ENCODE measurements at regions not wholly inside any gene's neighbourhood (a gene's known extent, or its start where the extent isn't known, plus 50 kb on each side); places are given as distances from the start of the nearest gene placed in this dataset.
"Not testable (repeated sequence)": the region's sequence is repeated elsewhere in the genome, so short reads cannot be mapped to it uniquely, and the experiment has no call there.

DNA sequence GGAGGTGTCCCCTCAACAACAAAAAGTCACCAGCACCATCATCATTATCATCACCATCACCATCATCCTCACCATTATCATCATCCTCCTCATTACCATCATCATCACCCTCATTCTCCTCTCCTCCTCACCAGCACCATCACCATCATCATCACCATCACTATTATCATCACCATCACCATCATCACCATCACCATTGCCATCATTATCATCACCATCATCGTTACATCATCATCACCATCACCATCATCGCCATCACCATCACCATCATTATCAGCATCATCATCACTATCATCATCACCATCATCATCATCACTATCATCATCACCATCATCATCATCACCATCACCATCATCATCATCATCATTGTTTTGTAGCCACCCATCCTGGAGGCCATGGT lies 212.6 kb downstream of the MN1 start:
- DNase-seq, result no peak

DNA sequence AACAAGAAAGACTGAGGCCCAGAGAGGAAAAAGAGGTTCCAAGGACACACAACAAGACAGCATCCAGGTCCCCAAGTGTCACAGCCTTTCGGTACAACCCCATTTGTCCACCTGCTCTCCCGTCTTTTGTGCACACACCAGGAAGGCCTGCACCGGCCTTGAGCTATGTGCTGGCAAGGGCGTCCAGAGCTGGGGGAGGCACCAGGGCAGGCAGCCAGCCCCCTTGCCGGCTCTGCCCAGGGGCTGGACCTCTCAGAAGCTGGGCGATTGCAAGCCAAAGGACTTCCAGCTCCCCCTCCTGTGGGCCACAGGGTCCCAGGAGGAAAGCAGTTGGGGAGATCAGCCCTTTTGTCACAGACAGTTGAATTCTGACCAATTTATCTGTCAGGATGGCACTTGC lies 210.5 kb downstream of the MN1 start:
- no peak for DNase-seq

DNA sequence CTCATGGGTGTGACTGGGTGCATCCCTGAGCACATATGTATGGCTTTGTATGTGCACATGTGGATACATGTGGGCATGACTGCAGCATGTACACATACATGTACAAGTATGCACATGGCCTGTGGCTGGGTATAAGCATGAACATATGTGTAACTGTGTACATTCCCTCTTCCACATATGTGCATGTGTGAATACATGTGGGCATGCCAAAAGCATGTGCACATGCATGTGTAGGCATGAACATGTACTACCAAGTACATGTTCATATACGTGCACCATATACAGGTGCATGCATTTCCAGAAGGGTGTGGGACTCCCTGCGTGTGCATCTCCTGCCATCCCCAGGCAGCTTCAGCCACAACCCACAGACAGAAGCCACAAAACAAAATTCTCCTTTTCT lies 208.2 kb downstream of the MN1 start:
- no peak for DNase-seq

- no peak for DNase-seq
These were observed 207.5 kb downstream of the MN1 start for GRCh38 chr22:27594020-27594419.

GRCh38 chr22:27594474-27595134 lies 207.0 kb downstream of the MN1 start:
- no peak for DNase-seq

DNA sequence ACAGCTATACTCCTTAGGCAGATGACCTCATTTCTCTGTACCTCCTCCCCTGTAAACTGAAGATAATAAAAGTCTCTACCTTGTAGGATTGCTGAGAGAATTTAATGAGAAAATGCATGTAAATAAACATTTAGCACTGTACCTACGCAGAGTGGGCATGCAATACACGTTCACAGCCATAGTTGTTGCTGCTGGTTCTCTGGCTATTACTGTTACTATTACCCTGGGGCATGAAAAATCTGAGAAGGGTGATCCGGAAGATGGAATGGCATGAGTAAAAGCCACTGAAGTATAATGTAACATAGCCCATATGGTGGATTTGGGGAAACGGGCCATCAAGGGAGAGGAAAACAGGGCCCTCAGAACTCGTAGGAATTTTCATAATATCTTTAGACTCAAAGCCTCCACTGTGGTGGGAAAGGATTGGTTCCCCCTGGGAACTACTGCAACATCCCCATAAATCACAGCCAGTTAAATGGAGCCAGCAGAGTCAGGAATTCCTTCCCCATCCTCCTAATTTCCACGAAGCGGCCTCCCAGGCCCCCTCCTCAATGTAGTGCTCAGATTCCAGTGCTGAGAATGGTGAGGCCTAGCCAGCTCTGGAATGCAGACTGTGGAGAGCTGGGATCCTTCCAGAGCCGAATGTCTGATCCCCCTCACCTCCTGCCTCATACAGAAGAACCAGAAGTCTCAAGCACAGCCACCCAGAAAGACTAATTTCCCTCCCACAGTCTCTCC lies 205.3 kb downstream of the MN1 start:
- no peak for DNase-seq

- DNase-seq, result no peak
These were observed 203.7 kb downstream of the MN1 start for GRCh38 chr22:27597703-27598444.

DNA sequence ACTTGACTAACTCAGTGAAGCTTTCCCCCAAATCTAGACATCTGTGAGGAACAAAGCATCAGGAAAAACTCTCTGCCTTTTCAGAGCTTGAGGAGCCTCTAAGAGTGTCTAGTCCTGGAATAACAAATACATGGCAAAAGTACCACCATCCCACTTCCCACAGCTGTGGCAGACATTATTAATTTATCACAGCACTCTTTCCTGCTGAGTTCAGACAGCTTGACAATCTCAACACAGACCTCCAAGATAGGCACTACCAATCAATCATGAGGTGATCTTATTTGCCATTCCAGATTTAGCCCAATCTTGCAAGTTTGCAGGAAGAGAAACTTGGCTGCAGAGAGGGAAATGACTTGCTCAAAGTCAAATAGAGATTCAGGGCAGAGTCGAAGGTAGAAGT lies 202.8 kb downstream of the MN1 start:
- DNase-seq, result no peak

- DNase-seq, result no peak
These were observed 200.4 kb downstream of the MN1 start for GRCh38 chr22:27601195-27601594.

GRCh38 chr22:27602390-27602789 lies 199.2 kb downstream of the MN1 start:
- no peak for DNase-seq

DNA sequence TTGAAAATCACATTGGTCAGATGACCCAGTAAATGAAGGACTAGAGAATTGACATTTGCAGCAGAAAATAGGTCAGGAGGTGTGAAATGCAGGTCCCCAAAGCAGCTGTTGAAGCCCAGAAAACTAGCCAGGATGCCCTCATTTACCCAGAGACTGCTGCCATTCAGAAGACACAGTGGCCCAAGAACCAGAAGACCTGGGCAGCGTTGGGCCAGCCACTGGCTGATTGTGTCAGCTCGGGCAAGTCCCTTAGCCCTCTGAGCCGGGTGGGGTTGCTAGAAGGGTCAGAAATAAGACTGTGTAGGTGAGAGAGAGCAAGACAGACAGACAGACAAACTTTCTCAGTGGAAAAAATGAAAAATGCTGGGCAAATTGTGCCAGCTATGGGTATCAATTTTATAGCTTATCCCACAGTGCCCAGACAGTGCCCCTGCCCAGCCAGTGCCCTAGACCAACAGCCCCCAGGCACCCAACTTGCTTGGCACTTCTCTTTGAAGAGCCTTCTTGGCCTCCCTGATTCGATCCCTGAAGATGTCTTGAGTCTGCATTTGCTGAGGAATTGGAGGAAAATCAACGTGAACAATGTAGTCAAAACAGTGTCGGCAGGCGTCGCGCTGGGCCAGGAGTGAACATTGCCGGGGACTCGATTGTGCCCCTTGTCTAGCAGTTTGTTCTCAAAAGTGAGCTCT lies 198.3 kb downstream of the MN1 start:
- DNase-seq, result no peak

DNA sequence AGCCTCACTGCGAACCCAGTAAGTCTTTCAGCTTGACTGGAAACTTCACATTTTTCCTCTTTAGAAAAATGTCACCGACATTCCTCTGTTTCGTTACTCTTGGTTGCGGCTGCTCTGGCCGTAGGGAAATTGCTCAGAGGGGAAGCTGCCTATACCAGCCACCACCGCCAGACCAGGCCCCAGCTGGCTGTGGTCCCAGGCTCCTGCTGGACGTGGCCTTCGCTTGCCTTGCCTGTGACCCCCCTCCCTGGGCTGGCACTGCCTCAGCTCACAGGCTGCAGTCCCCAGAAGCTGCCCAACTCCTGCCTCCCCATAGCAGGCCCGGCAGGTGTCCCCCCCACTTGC lies 197.8 kb downstream of the MN1 start:
- DNase-seq, result no peak

DNA sequence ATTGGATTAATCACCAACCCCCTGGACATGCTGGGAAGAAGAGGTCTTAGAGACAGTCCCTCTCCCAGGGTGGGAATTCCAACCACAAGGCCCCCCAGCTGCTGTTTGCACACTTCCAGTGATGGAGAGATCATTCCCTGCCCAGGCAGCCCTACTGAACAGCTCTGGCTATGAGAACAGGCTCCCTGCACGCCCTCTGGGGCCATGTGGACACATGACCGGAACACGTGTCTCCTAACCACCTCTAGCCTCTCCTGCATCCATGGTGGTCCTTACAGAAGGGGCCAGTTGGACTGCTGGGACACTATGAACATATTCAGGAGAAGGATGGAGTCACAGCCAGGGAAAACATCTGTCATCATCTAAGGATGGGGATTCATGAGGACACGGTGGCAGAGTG lies 196.2 kb downstream of the MN1 start:
- DNase-seq, result no peak

DNA sequence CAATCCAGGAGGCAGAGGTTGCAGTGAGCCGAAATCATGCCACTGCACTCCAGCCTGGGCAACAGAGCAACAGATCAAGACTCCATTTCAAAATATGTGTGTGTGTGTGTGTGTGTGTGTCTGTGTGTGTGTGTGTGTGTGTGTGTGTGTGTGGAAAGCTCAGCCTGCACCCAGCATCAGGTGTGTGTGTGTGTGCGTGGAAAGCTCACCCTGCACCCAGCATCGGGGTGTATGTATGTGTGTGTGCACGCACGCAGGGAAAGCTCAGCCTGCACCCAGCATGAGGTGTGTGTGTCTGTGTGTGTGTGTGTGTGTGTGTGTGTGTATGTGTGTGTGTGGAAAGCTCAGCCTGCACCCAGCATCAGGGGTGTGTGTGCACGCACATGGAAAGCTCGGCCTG lies 193.8 kb downstream of the MN1 start:
- DNase-seq, result not testable (repeated sequence)

GRCh38 chr22:27609451-27609888 lies 192.1 kb downstream of the MN1 start:
- no peak for DNase-seq

DNA sequence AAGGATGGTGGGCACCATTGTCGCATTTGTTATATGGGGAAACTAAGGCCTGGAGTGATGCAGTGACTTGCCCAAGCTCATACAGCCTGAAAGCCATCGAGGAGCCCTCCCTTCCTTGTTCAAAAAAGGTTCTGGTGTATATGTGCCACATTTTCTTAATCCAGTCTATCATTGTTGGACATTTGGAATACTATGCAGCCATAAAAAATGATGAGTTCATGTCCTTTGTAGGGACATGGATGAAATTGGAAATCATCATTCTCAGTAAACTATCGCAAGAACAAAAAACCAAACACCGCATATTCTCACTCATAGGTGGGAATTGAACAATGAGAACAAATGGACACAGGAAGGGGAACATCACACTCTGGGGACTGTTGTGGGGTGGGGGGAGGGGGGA lies 191.4 kb downstream of the MN1 start:
- not testable (repeated sequence) for DNase-seq

GRCh38 chr22:27610863-27611786 lies 190.4 kb downstream of the MN1 start:
- no peak for DNase-seq

DNA sequence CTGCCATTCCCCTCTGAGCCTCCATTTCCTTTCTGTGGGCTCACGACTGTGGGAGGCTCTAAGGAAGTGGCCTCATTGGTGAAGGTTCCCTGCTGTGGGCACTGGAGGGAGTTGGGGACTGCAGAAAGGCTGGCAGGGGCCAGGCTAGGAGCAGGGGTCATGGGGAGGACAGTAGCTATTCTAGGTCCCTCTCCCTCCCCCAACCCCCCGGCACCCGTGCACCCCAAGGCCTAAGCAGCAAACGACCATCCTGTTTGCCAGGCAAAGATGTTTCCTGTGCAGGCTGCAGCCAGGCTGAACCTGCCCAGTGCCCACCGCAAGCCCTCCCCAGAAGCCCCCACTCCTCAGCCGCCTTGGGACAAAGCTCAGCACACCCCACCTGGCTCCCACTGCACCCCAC lies 189.4 kb downstream of the MN1 start:
- no peak for DNase-seq

DNA sequence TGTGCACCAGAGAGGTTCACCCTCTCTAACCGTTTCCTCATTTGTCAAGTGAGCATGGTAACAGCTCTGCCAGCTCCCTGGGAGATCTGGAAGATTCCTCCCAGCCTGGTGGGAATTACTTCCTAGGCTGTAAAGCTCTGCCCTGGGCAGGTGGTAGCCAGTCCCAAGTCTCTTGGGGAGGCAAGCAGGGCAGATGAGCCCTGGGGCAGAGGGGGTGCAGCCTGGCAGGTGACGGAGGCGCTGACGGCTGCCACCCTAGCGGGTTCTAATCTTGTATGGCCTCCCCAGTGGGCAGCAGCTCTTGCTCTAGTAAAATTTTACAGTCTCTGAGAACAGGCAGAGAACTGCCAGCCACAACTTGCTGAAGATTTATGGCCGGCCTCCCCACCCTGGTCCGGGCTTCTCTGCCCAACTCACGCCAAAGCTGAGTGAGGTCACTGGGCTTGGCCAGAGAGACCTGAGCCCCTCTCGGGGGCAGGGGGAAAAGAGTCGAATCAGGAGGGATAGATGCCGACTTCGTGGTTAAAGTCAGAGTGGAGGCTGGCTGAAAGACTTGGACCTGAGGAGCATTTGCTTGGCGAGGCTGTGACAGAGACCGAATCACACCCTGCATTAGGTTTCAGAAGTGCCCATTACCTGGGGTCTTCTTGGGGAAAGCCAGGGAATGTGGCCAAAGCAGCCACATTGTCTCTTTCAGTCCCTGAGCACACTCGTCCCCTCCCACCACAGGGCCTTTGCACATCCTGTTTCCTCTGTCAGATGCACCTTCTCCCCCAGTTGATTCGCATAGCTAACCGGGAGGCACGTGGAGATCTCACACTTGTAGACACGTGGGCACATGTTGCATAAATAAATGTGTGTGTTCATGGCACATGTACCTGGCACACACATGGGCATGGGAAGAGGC lies 188.2 kb downstream of the MN1 start:
- DNase-seq, result no peak

DNA sequence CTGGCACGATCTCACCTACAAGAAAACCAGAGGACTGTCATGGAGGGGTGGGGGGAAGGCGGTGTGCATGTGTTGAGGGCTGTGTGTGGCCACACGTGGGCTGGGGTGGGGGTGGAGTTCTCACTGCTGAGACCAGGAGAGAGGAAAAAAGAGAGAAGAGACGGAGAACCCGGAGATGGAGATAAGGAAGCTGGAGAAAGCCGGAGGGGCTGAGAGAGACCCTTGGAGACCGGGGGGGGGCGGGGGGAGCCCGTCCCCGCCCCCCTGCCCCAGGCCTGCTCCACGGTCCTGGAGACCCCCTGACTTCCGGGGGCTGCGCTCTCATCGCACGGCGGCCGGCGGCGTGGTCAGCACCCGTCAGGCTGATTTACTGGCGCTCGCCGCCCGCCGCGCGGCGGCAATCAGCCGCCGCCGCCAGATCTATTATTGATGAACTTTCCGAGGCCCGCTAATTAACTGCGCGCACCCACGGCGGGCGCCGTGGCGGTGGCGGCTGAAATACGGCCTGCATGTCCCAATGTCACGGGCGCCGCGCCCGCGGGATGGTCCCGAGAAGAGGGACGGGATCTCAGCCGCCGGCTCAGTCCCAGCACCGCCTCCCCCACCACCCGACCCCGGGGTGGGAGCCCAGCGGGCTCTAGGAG lies 187.4 kb downstream of the MN1 start:
- no peak for DNase-seq

- no peak for DNase-seq
These were observed 186.9 kb downstream of the MN1 start for GRCh38 chr22:27614650-27615007.

Measured in activated CD4-positive, alpha-beta T cell treated with anti-CD3 and anti-CD28 coated beads, Interleukin-2, amount 50 U/mL, for 16 hours (primary cell).